Panc1 (cell line): ENCODE measurements at regions not wholly inside any gene's neighbourhood (a gene's known extent, or its start where the extent isn't known, plus 50 kb on each side); places are given as distances from the start of the nearest gene placed in this dataset.

Experiments used
- ATAC-seq: fragments of 200-7000 bp; cut with Tn5 transposase; 2 replicates; pipeline ENCODE4 v1.9.1; 2020; ENCODE audit warnings: mild to moderate bottlenecking, moderate library complexity
- BruUV-seq: library from RNA; stranded (reverse); fragments of 400-500 nt; replicated peaks from 2 replicates; lab custom pipeline; 2021; lab: Mats Ljungman, UMichigan
- CTCF ChIA-PET: fragments of 300-600 bp; sonication (Branson Sonifier 250); formaldehyde crosslinking; loops from one replicate; lab custom pipeline; 2022; ENCODE audit warnings: antibody characterized with exemption; lab: Charles Lee
- POLR2A ChIA-PET: fragments of 300-600 bp; sonication (Branson Sonifier 250); formaldehyde crosslinking; loops from one replicate; lab custom pipeline; 2022; ENCODE audit warnings: antibody characterized with exemption; lab: Charles Lee
- DNase-seq: peaks from one replicate; pipeline ENCODE4 v3.0.0-alpha.2; 2010; ENCODE audit warnings: low read depth, low spot score
- H3K27ac ChIP-seq: 2 replicates; pipeline ENCODE4 v1.5.1; 2011; ENCODE audit warnings: mild to moderate bottlenecking, low read length, inconsistent platforms
- H3K27me3 ChIP-seq: fragments of 200-500 bp; sonication (Bioruptor generic); 2 replicates; pipeline ENCODE4 v1.6.0; 2014; ENCODE audit warnings: low read length, inconsistent platforms; ENCODE audit not compliant: control insufficient read depth, insufficient read depth
- H3K36me3 ChIP-seq: fragments of 200-500 bp; sonication (Bioruptor generic); 2 replicates; pipeline ENCODE4 v1.5.1; 2014; ENCODE audit warnings: inconsistent platforms, mild to moderate bottlenecking, low read length, moderate library complexity; ENCODE audit not compliant: control insufficient read depth, insufficient read depth
- H3K4me1 ChIP-seq: 2 replicates; pipeline ENCODE4 v1.5.1; 2011; ENCODE audit warnings: inconsistent platforms, mild to moderate bottlenecking, low read length, moderate library complexity; ENCODE audit not compliant: control insufficient read depth, insufficient read depth
- H3K4me3 ChIP-seq, 2 experiments: 2 replicates each; pipeline ENCODE4 v1.5.1; 2011 to 2012; ENCODE audit warnings: low read depth in 2 of 2, low read length in 2 of 2, mild to moderate bottlenecking in 2 of 2, inconsistent platforms in 1 of 2, moderate library complexity in 1 of 2
- H3K9me3 ChIP-seq: fragments of 200-500 bp; sonication (Bioruptor generic); 2 replicates; pipeline ENCODE4 v1.5.1; 2014; ENCODE audit warnings: low read depth, mild to moderate bottlenecking, inconsistent platforms, low read length, moderate library complexity; ENCODE audit not compliant: control insufficient read depth, insufficient read depth
- POLR2AphosphoS5 ChIP-seq: IDR thresholded peaks from 2 replicates; pipeline ENCODE4 v1.6.1; 2012; ENCODE audit warnings: mild to moderate bottlenecking, low read depth, low read length, moderate library complexity
- REST ChIP-seq, 2 experiments: IDR thresholded peaks; 2 replicates each; pipeline ENCODE4 v1.6.1; 2011 to 2012; ENCODE audit warnings: low read depth in 2 of 2, control low read depth in 1 of 2, low read length in 1 of 2, mild to moderate bottlenecking in 1 of 2, moderate library complexity in 1 of 2; ENCODE audit not compliant: insufficient read depth in 1 of 2
- SIN3A ChIP-seq: IDR thresholded peaks from 2 replicates; pipeline ENCODE4 v1.6.1; 2012; ENCODE audit warnings: low read depth, mild to moderate bottlenecking, low read length, moderate library complexity, borderline replicate concordance; ENCODE audit not compliant: insufficient read depth
- TCF7L2 ChIP-seq: IDR thresholded peaks from 2 replicates; pipeline ENCODE4 v1.6.1; 2011; ENCODE audit warnings: mild to moderate bottlenecking, low read depth, low read length, inconsistent platforms
- in situ Hi-C: cut with HindIII; loops from 2 replicates; pipeline ENCODE4 v1.10.0; 2016; ENCODE audit warnings: low sequenced_read_pairs, low pct_unique_long_range_greater_than_20kb
- intact Hi-C: fragments of 100-400 bp; cut with micrococcal nuclease; formaldehyde crosslinking; loops from one replicate; pipeline ENCODE4 v1.10.0; 2022; ENCODE audit not compliant: unreplicated experiment
- TF ChIP-seq, protein P1 (sequence below): fragments of 450-650 bp; IDR thresholded peaks from 2 replicates; pipeline ENCODE4 v1.5.1; 2017; ENCODE audit warnings: mild to moderate bottlenecking

GRCh38 chr1:221824025-221824424 lies 82.1 kb upstream of the DUSP10 start:
- BruUV-seq = no TSS peak
- in situ Hi-C loops = no loop called here
- Histone ChIP-seq H3K4me1 (no peaks in the 10 kb centered on the region), H3K4me3 (no peak overlapping the region), H3K9me3 (no peaks in the 10 kb centered on the region), H3K27ac (no peak overlapping the region), H3K27me3 (no peaks in the 10 kb centered on the region), H3K36me3 (no peaks in the 10 kb centered on the region)
- DNase-seq = no peak
- intact Hi-C loops = no loop called here
- ChIA-PET CTCF (no interaction called here), POLR2A (no interaction called here)
- TF ChIP-seq, protein P1, sequence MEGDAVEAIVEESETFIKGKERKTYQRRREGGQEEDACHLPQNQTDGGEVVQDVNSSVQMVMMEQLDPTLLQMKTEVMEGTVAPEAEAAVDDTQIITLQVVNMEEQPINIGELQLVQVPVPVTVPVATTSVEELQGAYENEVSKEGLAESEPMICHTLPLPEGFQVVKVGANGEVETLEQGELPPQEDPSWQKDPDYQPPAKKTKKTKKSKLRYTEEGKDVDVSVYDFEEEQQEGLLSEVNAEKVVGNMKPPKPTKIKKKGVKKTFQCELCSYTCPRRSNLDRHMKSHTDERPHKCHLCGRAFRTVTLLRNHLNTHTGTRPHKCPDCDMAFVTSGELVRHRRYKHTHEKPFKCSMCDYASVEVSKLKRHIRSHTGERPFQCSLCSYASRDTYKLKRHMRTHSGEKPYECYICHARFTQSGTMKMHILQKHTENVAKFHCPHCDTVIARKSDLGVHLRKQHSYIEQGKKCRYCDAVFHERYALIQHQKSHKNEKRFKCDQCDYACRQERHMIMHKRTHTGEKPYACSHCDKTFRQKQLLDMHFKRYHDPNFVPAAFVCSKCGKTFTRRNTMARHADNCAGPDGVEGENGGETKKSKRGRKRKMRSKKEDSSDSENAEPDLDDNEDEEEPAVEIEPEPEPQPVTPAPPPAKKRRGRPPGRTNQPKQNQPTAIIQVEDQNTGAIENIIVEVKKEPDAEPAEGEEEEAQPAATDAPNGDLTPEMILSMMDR = no peak
- TF ChIP-seq TCF7L2 (no peak), SIN3A (no peak), POLR2AphosphoS5 (no peak), REST (IDR thresholded peaks at IDR 0.05; ENCODE audit: insufficient read depth in 1 of 2, low read depth in 2 of 2, low read length in 1 of 2) (no peak)
- no peak for ATAC-seq

GRCh38 chr1:221823561-221823960 lies 81.7 kb upstream of the DUSP10 start:
- H3K27ac ChIP-seq = no peak overlapping the region
- ChIA-PET POLR2A (no interaction called here), CTCF (no interaction called here)
- no peaks in the 10 kb centered on the region for H3K27me3 ChIP-seq
- intact Hi-C loops = no loop called here
- in situ Hi-C loops = no loop called here
- no TSS peak for BruUV-seq
- no peak overlapping the region for H3K4me3 ChIP-seq
- H3K36me3 ChIP-seq = no peaks in the 10 kb centered on the region
- no peak for ATAC-seq
- H3K4me1 ChIP-seq = no peaks in the 10 kb centered on the region
- no peaks in the 10 kb centered on the region for H3K9me3 ChIP-seq
- TF ChIP-seq TCF7L2 = no peak
- no peak for TF ChIP-seq SIN3A
- no peak for TF ChIP-seq REST (IDR thresholded peaks at IDR 0.05; ENCODE audit: insufficient read depth in 1 of 2, low read depth in 2 of 2, low read length in 1 of 2)
- TF ChIP-seq POLR2AphosphoS5 = no peak
- TF ChIP-seq, protein P1 = no peak
- DNase-seq = no peak
